ENCODE measurements at regions not wholly inside any gene's neighbourhood (a gene's known extent, or its start where the extent isn't known, plus 50 kb on each side); places are given as distances from the start of the nearest gene placed in this dataset.

- TF ChIP-seq CTCF (conservative IDR thresholded peaks at IDR 0.05 in 1 of 2, IDR thresholded peaks at IDR 0.05 in 1 of 2; ENCODE audit: low read depth in 1 of 2, low read length in 2 of 2): no peak
- TF ChIP-seq EZH2 (IDR thresholded peaks at IDR 0.05; ENCODE audit: low read length, missing control alignments): no peak
Observed at GRCh38 chr6:91717094-91717493, 1130.2 kb upstream of the MAP3K7 start.

All from fibroblast of lung (primary cell).